IPS DF 19.7 (cell line): ENCODE measurements at regions not wholly inside any gene's neighbourhood (a gene's known extent, or its start where the extent isn't known, plus 50 kb on each side); places are given as distances from the start of the nearest gene placed in this dataset.

Experiments
- DNase-seq: peaks from one replicate; pipeline ENCODE4 v3.0.0-alpha.2; 2013; ENCODE audit warnings: low read depth, low spot score

GRCh38 chr9:106701611-106702010, 161.4 kb upstream of the ZNF462 start:
- no peak for DNase-seq

- DNase-seq = no peak
Measured at GRCh38 chr9:106704056-106704615, 158.8 kb upstream of the ZNF462 start.

DNA sequence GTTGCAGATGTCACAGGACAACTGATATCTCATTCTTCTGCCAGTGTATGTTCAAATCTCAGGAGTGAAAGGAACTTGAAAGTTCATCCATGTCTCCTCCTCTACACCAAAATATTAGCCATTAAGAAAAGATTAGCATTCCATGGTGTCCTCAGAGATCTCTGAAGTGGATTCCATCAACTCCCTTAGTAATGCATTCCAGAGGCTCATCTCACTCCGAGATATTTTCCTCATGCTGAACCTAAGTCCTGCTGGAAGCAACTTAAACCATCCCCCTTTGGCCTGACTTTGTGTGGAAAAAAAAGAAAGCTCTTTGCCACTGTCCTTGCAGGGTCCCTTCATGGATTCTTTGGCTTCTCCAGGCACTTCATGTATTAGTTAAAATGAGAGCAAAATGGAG, 155.7 kb upstream of the ZNF462 start:
- no peak for DNase-seq

- DNase-seq = no peak
Measured at GRCh38 chr9:106707738-106708474, 155.1 kb upstream of the ZNF462 start.

DNA sequence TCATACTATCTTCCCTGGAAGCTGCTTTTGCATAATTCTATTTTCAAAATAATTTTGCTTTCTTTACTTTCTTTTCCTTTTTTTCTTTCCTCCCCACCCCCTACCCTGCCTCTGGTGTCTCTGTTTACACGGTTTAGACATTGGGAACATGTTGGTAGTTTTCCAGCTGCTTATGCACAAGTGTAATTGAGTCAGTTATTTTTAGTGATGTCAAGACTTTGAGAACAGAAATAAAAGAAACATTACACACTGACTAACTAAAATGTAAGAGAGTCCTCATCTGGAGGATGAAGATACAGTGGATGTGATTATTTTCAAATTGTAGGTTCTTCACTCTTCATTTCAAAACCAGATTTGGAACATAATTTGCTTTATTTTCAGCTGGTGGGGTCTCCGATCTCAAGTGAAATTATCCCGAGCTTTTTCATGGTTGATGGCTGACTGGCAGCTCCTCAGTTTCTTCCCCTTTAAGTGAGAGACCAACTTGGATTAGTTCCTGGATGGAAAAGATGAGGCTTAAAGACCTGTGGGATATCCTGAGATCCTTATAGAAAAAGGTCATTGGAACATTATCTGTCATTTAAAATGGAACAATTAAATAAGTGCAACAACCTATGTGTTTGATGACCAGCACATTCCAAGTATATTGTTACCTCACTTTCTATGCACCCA, 154.4 kb upstream of the ZNF462 start:
- DNase-seq = no peak

- DNase-seq = no peak
Measured at GRCh38 chr9:106712279-106712678, 150.7 kb upstream of the ZNF462 start.

DNA sequence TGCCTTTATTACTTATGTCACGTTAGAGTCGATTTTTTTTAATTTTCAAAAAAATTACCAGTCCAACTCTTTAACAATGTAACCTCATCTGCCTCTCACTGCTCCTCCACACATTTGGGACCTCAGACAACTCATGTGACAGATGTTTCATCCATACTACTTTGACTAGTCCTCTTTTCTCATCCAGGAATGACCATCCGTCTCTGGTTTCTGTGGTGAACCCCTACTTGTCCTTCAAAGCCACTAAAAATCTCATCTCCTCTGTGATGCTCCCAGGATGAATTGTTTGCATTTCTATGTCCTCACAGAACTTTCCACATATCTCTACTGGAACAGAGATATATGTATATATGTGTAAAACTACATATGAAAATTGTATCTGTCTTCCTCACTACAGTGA, 149.8 kb upstream of the ZNF462 start:
- no peak for DNase-seq

DNA sequence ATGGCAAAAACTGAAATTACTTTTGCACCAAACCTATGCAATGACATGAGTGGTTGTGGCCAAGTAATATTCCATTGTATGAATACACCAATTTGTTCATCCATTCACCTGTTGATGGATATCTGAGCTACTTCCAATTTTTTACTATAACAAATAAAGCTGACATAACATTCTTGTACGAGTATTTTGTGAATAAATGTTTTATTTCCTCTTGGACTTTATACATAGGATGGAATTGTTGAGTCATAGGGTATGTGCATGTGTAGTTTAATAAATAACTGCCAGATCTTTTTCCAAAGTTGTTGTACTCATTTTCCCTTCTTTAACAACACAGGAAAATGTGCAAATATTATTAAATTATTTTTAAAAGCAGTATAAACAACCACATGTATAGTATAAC, 146.1 kb upstream of the ZNF462 start:
- DNase-seq = no peak

DNA sequence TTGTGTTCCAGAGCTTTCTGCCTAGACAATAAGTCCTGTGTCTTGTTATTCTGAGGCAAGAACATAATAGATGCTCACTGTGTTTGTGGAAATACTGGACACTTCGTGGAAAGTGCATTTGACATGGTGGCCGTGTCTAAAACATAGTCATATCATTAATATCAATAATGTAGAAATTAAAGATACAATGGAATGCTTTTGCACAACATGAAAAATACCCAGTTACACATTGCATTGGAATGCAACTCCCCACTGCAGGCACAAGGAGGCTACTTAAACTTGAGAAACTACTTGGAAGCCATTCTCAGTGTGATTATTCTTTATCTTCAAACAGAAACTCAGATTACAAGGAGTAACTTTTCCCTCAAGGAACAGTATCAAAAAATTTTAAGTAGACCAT, 145.3 kb upstream of the ZNF462 start:
- no peak for DNase-seq

DNA sequence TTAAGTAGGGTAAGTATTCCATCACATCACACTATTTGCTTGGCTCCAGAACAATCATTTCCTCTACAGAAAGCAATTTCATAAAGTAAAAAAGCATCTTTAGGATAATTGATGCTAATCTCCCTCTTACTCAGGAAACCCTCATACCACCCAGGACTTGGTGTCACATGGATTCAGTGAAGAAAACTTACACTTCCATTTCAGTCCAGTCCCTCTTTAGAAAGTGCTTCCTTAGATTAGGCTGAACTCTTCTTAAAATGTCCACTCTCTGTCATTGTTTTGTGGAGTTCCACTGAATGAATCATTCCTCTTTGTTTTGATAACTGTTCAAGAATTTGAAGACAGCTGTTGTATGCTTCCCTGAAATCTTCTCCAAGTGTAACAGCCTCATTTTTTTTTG, 144.0 kb upstream of the ZNF462 start:
- no peak for DNase-seq

GRCh38 chr9:106722051-106722753, 140.8 kb upstream of the ZNF462 start:
- DNase-seq = no peak

GRCh38 chr9:106723926-106724325, 139.0 kb upstream of the ZNF462 start:
- no peak for DNase-seq

GRCh38 chr9:106724566-106724965, 138.4 kb upstream of the ZNF462 start:
- DNase-seq = no peak

DNA sequence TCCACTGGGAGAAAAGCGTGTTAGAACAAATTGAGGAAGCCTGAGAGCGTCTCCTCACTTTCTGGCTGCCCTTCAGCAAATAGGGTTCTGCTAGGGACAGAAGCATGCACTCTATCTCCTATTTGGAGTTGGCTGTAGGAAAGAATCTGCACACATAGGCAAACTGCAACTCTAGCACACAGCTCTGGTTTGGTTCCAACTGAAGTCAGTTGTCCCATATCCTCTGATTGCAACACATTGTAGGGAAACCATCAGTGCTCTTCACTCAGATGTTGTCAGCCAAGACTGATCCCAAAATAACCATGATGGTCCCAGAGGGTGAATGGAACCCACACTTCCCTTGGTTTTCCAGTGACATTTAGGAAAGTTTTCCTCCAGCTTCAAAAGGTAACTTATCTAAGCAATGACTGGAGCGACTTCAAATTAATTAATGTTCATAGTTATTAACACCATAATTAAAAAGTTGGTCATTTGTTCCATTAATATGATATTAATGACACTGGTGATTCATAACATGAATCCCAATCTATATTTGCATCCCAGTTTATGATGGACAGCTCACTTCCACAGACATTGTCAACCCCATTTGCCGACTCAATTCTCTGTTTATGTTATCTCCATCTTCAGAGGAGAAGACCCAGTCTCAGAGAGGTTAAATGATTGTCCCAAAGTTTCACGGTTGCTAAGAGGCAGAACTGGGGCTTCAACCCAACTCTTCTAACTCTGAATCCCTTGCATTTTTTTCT, 136.7 kb upstream of the ZNF462 start:
- DNase-seq = no peak

DNA sequence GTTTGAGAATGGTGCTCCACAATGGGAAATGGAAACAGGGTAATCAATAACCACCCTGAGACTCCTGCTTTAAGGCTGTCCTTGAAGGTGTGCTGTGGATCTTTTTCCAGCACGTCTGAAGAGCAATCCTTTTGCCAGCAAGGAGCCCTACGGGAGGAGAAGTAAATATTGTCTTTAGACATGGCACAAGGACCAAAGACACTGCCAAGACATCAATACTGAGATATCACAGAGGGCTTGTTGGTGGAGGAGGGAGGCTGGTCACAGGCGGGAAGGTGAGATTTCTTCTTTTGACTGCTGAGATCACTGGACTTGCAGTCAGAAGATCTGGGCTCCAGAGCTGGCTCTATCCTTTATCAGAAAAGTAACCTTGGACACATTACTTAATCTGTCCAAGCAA, 135.0 kb upstream of the ZNF462 start:
- no peak for DNase-seq

GRCh38 chr9:106728860-106729259, 134.1 kb upstream of the ZNF462 start:
- DNase-seq = no peak

GRCh38 chr9:106731910-106732309, 131.1 kb upstream of the ZNF462 start:
- no peak for DNase-seq

GRCh38 chr9:106733828-106734380, 129.1 kb upstream of the ZNF462 start:
- no peak for DNase-seq

GRCh38 chr9:106737516-106737915, 125.5 kb upstream of the ZNF462 start:
- DNase-seq = no peak

- DNase-seq = no peak
Measured at GRCh38 chr9:106738109-106738508, 124.9 kb upstream of the ZNF462 start.

- no peak for DNase-seq
Measured at GRCh38 chr9:106745457-106745856, 117.5 kb upstream of the ZNF462 start.
